ENCODE measurements at regions not wholly inside any gene's neighbourhood (a gene's known extent, or its start where the extent isn't known, plus 50 kb on each side); places are given as distances from the start of the nearest gene placed in this dataset.

GRCh38 chr7:84370114-84370513, 175.5 kb upstream of the SEMA3A start:
- DNase-seq, result no peak

DNA sequence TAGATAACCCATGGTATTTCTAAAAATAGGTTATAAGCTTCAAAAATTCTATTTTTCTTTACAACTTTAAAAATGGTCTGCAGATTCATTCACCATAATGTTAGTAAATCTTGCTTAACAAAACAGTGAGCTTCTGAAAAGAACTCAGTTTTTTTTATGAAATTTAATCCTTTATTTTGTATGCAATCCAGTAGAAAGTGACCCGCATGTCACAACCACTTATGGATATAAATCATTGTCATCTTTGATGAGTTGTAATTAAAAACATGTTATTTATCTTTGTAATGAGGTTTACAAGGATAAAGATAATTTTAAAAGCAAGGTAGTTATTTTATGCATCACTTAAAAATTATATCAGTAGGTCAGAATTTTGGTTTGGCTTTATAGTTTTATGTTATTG, 173.5 kb upstream of the SEMA3A start:
- no peak for DNase-seq

- DNase-seq, result no peak
Measured at GRCh38 chr7:84364708-84365107, 170.1 kb upstream of the SEMA3A start.

DNA sequence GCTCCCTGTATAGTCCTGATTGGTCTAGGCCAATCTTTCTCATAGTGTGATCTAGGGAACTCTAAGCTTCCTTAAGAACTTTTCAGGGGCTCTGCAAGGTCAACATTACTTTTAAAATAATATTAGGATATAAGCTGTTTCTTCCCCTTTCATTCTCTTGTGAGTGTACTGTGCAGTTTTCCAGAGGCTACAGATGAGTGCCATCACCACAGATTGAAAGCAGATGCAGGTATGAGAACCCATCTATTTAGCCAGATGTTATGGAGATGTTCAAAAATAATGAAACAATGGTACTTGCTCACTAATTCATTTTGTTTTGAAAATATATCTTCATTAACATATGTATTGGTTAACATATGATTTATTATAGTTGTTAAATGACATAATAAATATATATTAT, 169.2 kb upstream of the SEMA3A start:
- no peak for DNase-seq

DNA sequence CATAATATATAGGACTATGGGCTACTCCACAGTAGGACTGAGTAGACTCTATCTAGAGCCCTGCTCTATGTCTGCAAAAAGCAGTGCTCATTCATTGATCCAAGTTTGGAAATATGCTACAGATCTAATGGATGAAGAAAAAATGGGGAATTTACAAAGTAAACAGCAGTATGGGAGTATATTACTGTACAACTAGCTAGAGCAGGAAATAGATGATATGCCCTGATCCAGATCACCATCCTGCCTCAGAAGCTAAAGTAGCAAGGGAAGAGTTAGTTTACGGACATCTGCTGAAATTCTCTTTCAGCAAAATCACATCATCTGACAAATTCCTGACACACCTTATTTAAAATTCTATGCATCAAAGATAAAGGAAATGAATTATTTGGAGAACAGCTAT, 168.2 kb upstream of the SEMA3A start:
- DNase-seq, result no peak

GRCh38 chr7:84362360-84362759, 167.8 kb upstream of the SEMA3A start:
- no peak for DNase-seq

DNA sequence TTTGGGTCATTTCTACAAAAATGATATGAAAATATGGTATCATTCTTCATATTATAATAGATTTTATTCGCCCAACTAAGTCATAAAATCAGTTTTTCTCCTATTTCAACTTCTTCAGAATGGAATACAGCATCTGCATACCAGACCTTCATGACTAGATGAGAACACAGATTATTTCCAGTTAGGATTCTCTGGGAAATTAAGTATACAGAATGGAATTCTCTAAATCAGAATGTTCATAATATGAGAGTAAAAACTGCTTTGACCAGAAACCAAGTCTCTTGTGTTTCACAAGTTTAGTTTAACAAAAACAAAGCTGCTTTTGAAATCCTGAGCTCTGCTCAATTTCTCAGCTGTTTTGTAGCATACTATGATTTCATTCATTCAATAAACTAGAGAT, 160.3 kb upstream of the SEMA3A start:
- no peak for DNase-seq

DNA sequence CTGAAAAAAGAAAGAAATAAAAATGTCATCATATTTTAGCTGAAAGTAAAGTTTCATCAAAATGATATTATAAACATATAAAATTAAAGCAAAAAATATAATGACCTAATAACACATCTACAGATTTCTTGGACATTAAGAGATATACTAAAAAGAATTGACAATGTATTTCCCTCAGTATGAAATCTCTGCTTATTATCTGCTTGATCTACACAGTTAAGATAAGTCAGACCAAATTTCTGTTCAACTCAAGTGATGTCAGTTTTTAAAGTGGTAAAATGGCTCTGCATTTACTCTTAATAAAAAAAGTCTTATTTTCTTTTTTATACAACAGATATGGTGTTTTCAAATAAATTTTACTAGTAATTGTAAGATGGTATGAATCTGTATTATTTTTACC, 159.4 kb upstream of the SEMA3A start:
- DNase-seq, result no peak

DNA sequence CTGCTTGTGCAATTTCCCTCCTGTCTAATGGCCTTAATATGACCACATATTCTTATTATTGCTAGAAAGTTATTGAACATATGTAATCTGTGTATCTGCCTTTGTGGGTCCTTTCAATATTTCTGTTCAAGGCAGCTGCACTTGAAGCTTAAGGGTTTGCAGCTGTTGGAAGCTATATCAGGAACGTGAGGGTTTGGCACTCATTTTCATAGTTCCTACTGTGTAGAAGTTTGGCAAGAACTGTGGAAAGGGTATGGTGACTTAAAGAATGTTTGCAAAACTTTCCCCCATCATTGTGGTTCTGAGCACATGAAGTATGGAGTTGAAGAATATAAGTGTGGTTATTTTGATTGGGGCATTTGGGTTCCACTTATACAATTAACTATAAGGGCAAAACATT, 144.7 kb upstream of the SEMA3A start:
- no peak for DNase-seq

- DNase-seq, result no peak
Measured at GRCh38 chr7:84337429-84337828, 142.8 kb upstream of the SEMA3A start.

DNA sequence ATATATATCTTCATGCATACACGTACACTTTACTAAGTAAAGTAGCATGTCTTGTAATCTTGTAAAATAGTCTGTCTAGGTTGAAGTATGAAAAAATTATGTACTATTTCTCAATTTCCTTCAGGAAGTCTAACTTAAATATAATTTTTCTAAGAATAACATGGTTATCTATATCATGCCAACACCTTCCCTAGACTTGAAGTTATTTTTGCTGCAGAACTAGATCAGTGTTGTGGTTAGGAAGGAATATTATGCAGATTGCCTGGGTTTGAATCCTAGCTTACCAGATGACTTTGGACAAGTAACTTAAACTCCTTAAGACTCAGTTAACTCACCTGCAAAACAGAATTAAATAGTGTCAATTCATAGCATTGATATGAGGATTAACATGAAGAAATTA, 142.2 kb upstream of the SEMA3A start:
- DNase-seq, result no peak

- no peak for DNase-seq
Measured at GRCh38 chr7:84336303-84336702, 141.7 kb upstream of the SEMA3A start.

DNA sequence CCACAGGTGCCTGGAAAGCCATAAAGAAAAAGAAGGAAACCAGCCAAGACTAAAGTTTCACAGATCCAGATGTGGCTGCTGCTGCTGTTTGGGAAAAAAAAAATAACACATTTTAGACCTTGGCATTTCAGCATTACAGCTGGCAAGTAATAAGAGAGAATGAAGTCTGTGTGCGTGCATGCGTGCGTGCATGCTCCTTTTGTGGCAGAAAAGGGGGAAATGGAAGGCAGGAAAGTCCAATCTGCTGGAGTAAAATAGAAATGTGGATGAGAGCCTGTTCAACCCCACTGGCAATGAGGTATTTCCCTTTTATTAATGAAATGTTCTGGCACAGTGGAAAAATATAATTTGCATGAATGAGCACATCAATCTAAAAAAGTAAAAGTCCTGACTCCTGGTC, 137.0 kb upstream of the SEMA3A start:
- DNase-seq, result no peak

DNA sequence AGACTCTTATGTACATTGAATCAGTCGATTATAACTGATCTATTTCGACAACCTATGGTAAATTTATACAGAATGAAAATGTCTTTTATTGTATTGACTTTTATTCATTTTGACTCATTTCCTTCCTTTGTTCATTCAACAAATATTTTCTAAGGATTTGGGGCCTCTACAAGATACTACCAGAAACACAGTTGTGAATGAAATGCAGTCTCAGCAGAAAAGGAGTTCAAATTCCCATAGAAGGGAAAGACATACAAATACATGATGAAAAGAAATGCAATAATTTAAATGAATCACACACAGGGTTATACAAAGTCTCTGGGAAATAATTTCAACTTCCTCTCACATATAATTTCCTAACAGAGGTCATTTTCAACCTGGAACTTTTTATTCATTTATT, 134.0 kb upstream of the SEMA3A start:
- DNase-seq, result no peak

DNA sequence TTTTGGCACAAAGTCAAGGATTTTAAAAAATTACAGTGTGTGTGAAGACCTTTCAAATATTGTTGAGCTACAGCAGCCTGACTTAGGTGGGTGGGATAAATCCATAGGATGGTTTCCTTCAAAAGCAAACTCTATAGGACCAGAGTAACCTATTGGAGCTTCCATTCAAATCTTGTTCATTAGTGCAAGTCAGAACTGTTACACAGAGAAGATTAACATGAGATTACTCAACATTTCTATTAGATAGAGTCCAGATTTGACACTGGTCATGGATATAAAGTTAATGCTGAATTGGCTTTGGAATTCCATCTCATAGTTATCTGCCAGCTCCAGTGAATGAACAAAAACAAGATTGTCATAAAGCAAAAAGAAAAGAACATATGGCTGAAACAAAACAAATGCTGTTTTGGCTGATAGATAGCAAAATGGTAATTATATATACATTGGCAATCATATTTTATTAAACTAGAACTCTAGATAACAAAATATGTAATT, 129.6 kb upstream of the SEMA3A start:
- no peak for DNase-seq

GRCh38 chr7:84317536-84317935, 122.9 kb upstream of the SEMA3A start:
- no peak for DNase-seq

DNA sequence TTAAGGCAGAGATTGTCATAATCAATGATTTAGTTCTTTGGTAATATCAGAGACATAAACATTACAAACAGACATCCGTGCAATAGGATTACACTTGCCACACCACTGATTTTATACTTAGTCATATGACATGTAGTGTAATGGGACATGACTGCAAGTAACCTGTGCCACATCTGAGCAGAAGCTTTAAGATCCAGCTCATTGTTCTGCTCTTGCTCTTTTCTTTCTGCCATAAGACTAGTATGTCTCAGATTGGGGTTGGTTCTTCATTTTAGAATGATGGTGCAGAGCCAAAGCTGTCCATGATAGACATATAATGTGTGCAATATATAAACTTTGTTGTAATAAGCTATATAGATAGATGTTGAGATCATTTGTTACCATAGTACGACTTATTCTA, 119.7 kb upstream of the SEMA3A start:
- no peak for DNase-seq

GRCh38 chr7:84304407-84304806, 109.8 kb upstream of the SEMA3A start:
- no peak for DNase-seq

GRCh38 chr7:84302949-84303348, 108.4 kb upstream of the SEMA3A start:
- DNase-seq, result no peak

DNA sequence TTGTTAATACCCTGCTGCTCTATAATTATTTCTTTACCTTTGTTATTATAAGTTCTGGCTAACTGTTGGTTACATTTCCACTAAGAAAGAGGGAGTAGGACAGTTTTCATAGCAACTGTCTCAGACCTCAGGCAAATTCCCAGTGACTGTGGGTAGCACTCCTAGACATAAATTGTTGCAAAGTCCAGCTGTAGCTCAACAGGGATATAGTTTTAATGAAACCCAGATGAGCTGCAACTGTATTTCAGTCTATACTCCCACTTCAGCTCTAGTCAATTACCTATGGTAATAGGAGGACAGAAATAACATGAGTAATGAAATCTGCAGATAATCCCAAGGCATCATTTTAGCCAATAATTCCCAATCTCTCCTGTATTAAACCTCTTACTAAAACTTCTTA, 103.0 kb upstream of the SEMA3A start:
- DNase-seq, result no peak

DNA sequence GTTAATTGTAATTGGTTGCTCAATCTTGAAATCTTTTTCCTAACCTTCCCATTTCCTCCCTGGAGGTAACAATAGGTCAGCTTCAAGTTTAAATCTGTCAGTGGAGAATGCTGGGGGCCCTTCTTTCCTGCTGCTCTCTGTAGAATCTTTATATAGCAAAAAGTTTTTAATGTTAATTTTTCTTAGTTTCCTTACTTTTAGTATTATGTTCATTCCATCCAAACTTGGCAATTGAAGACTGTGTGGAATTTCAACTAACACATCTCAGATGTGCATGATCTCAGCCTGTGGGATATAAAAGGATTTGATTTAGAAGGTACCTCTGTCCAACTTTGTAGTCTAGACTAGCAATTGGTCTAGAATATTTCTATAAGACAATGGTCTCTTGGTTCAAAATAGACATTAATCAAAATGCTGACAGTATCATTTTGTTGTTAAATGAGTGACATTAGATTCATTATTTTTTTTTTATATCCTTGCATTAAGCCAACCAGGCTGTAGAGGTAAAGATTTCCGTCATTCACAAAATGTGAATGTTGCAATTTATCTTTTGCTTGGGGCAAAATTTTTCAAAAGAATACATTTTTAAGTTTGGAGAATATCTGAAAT, 100.4 kb upstream of the SEMA3A start:
- DNase-seq, result no peak

DNA sequence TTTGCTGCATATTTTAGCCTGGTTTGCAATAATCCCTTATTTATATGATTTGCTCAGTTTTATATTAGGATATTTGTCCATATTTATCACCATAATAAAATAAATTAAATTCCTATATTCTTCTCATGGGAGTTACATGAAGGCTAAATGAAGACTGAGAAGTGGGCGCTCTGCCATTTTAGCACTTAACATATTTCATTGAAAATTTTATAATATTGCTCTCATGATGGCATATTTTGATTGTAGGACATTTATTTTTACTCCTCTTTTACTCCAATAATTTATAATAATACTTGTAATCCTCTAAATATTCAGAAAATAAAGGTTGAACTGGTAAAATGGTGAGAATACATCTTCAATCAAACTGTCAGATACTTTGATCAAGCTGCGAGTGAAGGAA, 99.8 kb upstream of the SEMA3A start:
- no peak for DNase-seq

GRCh38 chr7:84291756-84292155, 97.2 kb upstream of the SEMA3A start:
- DNase-seq, result no peak

DNA sequence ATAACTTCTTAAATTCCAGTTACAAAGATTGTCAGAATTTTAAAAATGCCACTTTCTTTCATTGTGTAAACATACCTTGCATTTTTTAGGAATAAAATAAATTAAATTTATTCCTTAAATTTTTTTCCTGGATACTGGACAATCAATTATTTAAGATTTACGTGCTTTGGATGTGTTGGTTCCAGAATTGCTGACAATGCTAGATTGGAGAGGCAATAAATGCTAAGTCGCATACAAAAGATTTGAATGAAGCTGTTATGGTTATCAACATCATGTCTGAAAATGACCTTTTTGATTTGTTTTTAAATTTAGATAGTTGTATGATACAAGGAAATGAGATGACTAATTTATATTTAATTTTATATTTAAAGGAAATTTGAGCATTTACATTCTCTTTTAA, 89.2 kb upstream of the SEMA3A start:
- DNase-seq, result no peak

DNA sequence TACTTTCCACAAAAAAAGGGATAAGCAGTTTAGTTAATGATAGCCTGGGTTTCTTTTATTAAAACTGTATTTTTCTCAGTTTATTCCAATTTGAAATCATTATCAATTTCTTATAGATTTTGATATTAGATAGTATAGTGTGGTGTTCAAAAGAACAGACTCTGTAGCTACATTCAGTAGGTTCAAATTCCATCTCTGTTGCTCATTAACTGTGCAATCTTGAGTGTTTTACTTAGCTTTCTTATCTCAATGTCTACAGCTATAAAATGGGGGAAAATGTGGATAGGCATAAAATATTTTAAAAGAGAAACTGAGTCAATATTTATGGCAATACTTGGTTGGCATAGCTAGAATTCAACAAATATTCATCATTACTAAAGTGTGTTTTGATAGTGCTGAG, 86.9 kb upstream of the SEMA3A start:
- no peak for DNase-seq
